Transverse colon (tissue), 4 donors: ENCODE measurements at regions not wholly inside any gene's neighbourhood (a gene's known extent, or its start where the extent isn't known, plus 50 kb on each side); places are given as distances from the start of the nearest gene placed in this dataset.

ENCODE experiments used
- CTCF ChIP-seq, 5 experiments: fragments of 200-600 bp in 3 of 5; fragments of 450-650 bp in 2 of 5; sonication (generic) in 3 of 5; IDR thresholded peaks; 1 replicate in 2 of 5; 2 replicates in 3 of 5; pipeline ENCODE4 v1.5.1; 2016 to 2017; ENCODE audit warnings: antibody characterized with exemption in 5 of 5, inconsistent platforms in 3 of 5, mild to moderate bottlenecking in 2 of 5, moderate library complexity in 1 of 5
- EP300 ChIP-seq: sonication (generic); formaldehyde crosslinking; IDR thresholded peaks from one replicate; pipeline ENCODE4 v1.6.1; 2017; ENCODE audit warnings: antibody characterized with exemption, low read depth
- POLR2A ChIP-seq: fragments of 450-650 bp; IDR thresholded peaks from one replicate; pipeline ENCODE4 v1.6.1; 2016; ENCODE audit warnings: antibody characterized with exemption, mild to moderate bottlenecking, moderate library complexity
- POLR2AphosphoS5 ChIP-seq, 3 donors: sonication (generic); formaldehyde crosslinking; IDR thresholded peaks; one replicate each; pipeline ENCODE4 v1.6.1; 2016; ENCODE audit warnings: antibody characterized with exemption in 3 of 3

GRCh38 chr3:64444490-64445108 is 219.3 kb upstream of the PRICKLE2 start:
- TF ChIP-seq POLR2AphosphoS5 (IDR thresholded peaks at IDR 0.05) (no peak), CTCF (IDR thresholded peaks at IDR 0.05) (no peak), POLR2A (no peak), EP300 (no peak)
